ENCODE measurements at regions not wholly inside any gene's neighbourhood (a gene's known extent, or its start where the extent isn't known, plus 50 kb on each side); places are given as distances from the start of the nearest gene placed in this dataset.

DNA sequence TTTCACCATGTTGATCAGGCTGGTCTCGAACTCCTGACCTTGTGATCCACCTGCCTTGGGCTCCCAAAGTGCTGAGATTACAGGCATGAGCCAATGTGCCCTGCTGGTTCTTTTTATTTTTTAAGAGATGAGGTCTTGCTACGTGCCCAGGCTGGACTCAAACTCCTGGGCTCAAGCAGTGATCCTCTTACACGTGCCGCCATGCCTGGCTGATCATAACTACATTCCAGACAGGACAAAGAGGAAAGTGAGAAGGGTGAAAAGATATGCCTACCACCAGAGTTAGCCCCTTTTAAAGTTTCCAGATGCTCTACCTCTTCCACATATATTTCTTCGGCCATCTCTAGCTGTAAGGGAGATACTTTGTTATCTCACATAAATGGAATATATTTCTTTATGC, 79.7 kb upstream of the SOX13 start:
- TF ChIP-seq CTCF (IDR thresholded peaks at IDR 0.05) (no peak), POLR2AphosphoS5 (IDR thresholded peaks at IDR 0.05) (no peak), POLR2A (IDR thresholded peaks at IDR 0.05) (no peak), EP300 (IDR thresholded peaks at IDR 0.05) (no peak)
